ENCODE measurements at regions not wholly inside any gene's neighbourhood (a gene's known extent, or its start where the extent isn't known, plus 50 kb on each side); places are given as distances from the start of the nearest gene placed in this dataset.

DNA sequence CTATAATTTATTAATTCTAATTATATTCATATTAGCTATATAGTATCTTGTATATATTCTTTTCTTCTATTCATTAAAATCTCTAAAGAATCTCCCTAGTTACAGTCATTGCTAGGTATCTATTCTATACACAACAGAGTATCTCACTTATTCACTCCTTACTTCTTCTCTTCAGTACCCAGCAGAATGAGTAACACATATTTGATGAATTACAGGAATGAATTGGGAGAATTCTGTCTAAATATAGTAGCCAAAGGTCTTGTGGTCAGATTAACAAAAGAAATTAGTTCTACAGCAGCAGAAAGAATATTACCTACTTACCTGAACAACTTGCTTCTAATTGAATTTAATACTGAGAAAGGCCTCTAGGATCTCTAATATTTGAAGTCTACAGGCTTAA lies 758.0 kb upstream of the ZEB2 start:
- no peak for TF ChIP-seq CTCF (IDR thresholded peaks at IDR 0.05; ENCODE audit: unreplicated experiment)
- H3K27me3 Mint-ChIP-seq (ENCODE audit: low read depth) = no peaks in the 10 kb centered on the region
- peaks cover 18% of the 10 kb centered on the region for H3K36me3 Mint-ChIP-seq
- no peak for DNase-seq (ENCODE audit: low spot score in 2 of 2, unreplicated experiment in 2 of 2)
- H3K4me3 Mint-ChIP-seq = no peak overlapping the region
- no peak overlapping the region for H3K27ac Mint-ChIP-seq
- peaks cover 33% of the 10 kb centered on the region for H3K9me3 Mint-ChIP-seq
- H3K4me1 Mint-ChIP-seq = peaks cover 4% of the 10 kb centered on the region

GRCh38 chr2:145273840-145274239 lies 753.9 kb upstream of the ZEB2 start:
- H3K9me3 Mint-ChIP-seq = peaks cover 27% of the 10 kb centered on the region
- H3K36me3 Mint-ChIP-seq = peaks cover 13% of the 10 kb centered on the region
- no peaks in the 10 kb centered on the region for H3K27me3 Mint-ChIP-seq (ENCODE audit: low read depth)
- H3K4me1 Mint-ChIP-seq = peaks cover 4% of the 10 kb centered on the region
- no peak overlapping the region for H3K27ac Mint-ChIP-seq
- no peak for TF ChIP-seq CTCF (IDR thresholded peaks at IDR 0.05; ENCODE audit: unreplicated experiment)
- DNase-seq (ENCODE audit: low spot score in 2 of 2, unreplicated experiment in 2 of 2) = no peak
- no peak overlapping the region for H3K4me3 Mint-ChIP-seq

GRCh38 chr2:145268931-145269330 lies 749.0 kb upstream of the ZEB2 start:
- no peak for TF ChIP-seq CTCF (IDR thresholded peaks at IDR 0.05; ENCODE audit: unreplicated experiment)
- peaks cover 11% of the 10 kb centered on the region for H3K36me3 Mint-ChIP-seq
- H3K27me3 Mint-ChIP-seq (ENCODE audit: low read depth) = no peaks in the 10 kb centered on the region
- no peak for DNase-seq (ENCODE audit: low spot score in 2 of 2, unreplicated experiment in 2 of 2)
- H3K27ac Mint-ChIP-seq = no peak overlapping the region
- peaks cover 26% of the 10 kb centered on the region for H3K9me3 Mint-ChIP-seq
- H3K4me1 Mint-ChIP-seq = no peaks in the 10 kb centered on the region
- H3K4me3 Mint-ChIP-seq = no peak overlapping the region

- no peak for DNase-seq (ENCODE audit: low spot score in 2 of 2, unreplicated experiment in 2 of 2)
- Mint-ChIP-seq H3K4me1 (no peaks in the 10 kb centered on the region), H3K9me3 (peaks cover 15% of the 10 kb centered on the region), H3K27me3 (ENCODE audit: low read depth) (no peaks in the 10 kb centered on the region), H3K36me3 (peaks cover 6% of the 10 kb centered on the region), H3K27ac (no peak overlapping the region), H3K4me3 (no peak overlapping the region)
- TF ChIP-seq CTCF (IDR thresholded peaks at IDR 0.05; ENCODE audit: unreplicated experiment) = no peak
Measured at GRCh38 chr2:145267451-145267850, 747.5 kb upstream of the ZEB2 start.

- H3K27me3 Mint-ChIP-seq (ENCODE audit: low read depth) = no peaks in the 10 kb centered on the region
- TF ChIP-seq CTCF (IDR thresholded peaks at IDR 0.05; ENCODE audit: unreplicated experiment) = no peak
- no peak overlapping the region for H3K4me3 Mint-ChIP-seq
- H3K9me3 Mint-ChIP-seq = peaks cover 4% of the 10 kb centered on the region
- DNase-seq (ENCODE audit: low spot score in 2 of 2, unreplicated experiment in 2 of 2) = no peak
- no peak overlapping the region for H3K27ac Mint-ChIP-seq
- no peaks in the 10 kb centered on the region for H3K4me1 Mint-ChIP-seq
- H3K36me3 Mint-ChIP-seq = no peaks in the 10 kb centered on the region
Measured at GRCh38 chr2:145265244-145265643, 745.3 kb upstream of the ZEB2 start.

DNA sequence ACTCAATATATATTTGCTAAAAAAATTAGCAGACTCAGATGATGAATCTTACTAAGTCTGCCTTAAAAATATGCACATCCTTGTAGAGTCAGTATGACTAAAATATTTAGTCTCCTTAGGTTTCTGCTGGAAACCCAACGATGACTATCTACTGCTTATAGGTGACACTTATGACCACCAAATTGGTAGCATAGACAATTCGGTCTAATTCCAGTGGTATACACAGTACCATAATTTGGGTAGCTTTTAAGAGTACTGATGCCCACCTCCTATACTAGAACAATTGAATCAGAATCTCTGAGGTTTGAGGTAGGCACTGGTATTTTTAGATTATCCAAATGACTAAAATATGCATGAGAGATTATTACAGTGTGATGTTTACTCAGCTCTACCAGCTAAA lies 740.8 kb upstream of the ZEB2 start:
- H3K4me3 Mint-ChIP-seq = no peak overlapping the region
- peaks cover 2% of the 10 kb centered on the region for H3K4me1 Mint-ChIP-seq
- no peaks in the 10 kb centered on the region for H3K27me3 Mint-ChIP-seq (ENCODE audit: low read depth)
- DNase-seq (ENCODE audit: low spot score in 2 of 2, unreplicated experiment in 2 of 2) = no peak
- no peaks in the 10 kb centered on the region for H3K36me3 Mint-ChIP-seq
- TF ChIP-seq CTCF (IDR thresholded peaks at IDR 0.05; ENCODE audit: unreplicated experiment) = no peak
- peaks cover 4% of the 10 kb centered on the region for H3K9me3 Mint-ChIP-seq
- no peak overlapping the region for H3K27ac Mint-ChIP-seq

All from mesothelial cell of epicardium (in vitro differentiated cells).